ENCODE measurements at regions not wholly inside any gene's neighbourhood (a gene's known extent, or its start where the extent isn't known, plus 50 kb on each side); places are given as distances from the start of the nearest gene placed in this dataset.
"Not testable (repeated sequence)": the region's sequence is repeated elsewhere in the genome, so short reads cannot be mapped to it uniquely, and the experiment has no call there.

- Histone ChIP-seq H3K79me2 (ENCODE audit: control insufficient read depth, insufficient read depth, low read length) (no peaks in the 10 kb centered on the region), H3K9me3 (ENCODE audit: control insufficient read depth, low read depth, low read length) (no peaks in the 10 kb centered on the region), H2AFZ (ENCODE audit: control insufficient read depth, low read length) (no peak overlapping the region), H3K27me3 (ENCODE audit: control insufficient read depth, extremely low read depth, insufficient read depth, low read length) (no peaks in the 10 kb centered on the region), H3K4me2 (ENCODE audit: control insufficient read depth, extremely low read depth, insufficient read depth, low read depth, low read length) (no peak overlapping the region), H4K20me1 (ENCODE audit: control insufficient read depth, extremely low read depth, insufficient read depth, low read length) (no peaks in the 10 kb centered on the region), H3K9me1 (ENCODE audit: control insufficient read depth, extremely low read depth, insufficient read depth, low read length) (no peaks in the 10 kb centered on the region), H3K9ac (ENCODE audit: control insufficient read depth, extremely low read depth, insufficient read depth, low read length) (no peak overlapping the region), H3K27ac (ENCODE audit: control insufficient read depth, insufficient read depth, low read length) (no peak overlapping the region), H3K36me3 (ENCODE audit: control insufficient read depth in 2 of 2, extremely low read depth in 1 of 2, insufficient read depth in 2 of 2, low read length in 2 of 2) (no peaks in the 10 kb centered on the region), H3K4me1 (ENCODE audit: control insufficient read depth, extremely low read depth, insufficient read depth, low read length) (no peaks in the 10 kb centered on the region), H3K4me3 (ENCODE audit: control insufficient read depth in 2 of 3, extremely low read depth in 1 of 3, insufficient read depth in 2 of 3, low read depth in 1 of 3, low read length in 3 of 3) (no peak overlapping the region)
- DNase-seq (ENCODE audit: low read depth, low spot score) (no peak), FAIRE-seq (no peak)
- no peak for TF ChIP-seq CTCF (optimal IDR thresholded peaks at IDR 0.05 in 1 of 3, IDR thresholded peaks at IDR 0.05 in 1 of 3, conservative IDR thresholded peaks at IDR 0.05 in 1 of 3; ENCODE audit: extremely low read depth in 1 of 3, insufficient read depth in 2 of 3, low read length in 3 of 3)
- TF ChIP-seq EZH2 (IDR thresholded peaks at IDR 0.05; ENCODE audit: low read length): no peak
- dilution Hi-C loops (cut with MboI; ENCODE audit: extremely low pct_ligation_motif_present, low sequenced_read_pairs): no loop called here
Observed at GRCh38 chr21:25161571-25161970, 445.7 kb downstream of the MRPL39 start.

GRCh38 chr21:25155020-25155419 lies 452.3 kb downstream of the MRPL39 start:
- H3K9me1 ChIP-seq (ENCODE audit: control insufficient read depth, extremely low read depth, insufficient read depth, low read length); H3K79me2 ChIP-seq (ENCODE audit: control insufficient read depth, insufficient read depth, low read length); H3K36me3 ChIP-seq (ENCODE audit: control insufficient read depth in 2 of 2, extremely low read depth in 1 of 2, insufficient read depth in 2 of 2, low read length in 2 of 2); DNase-seq (ENCODE audit: low read depth, low spot score); dilution Hi-C loops (cut with MboI; ENCODE audit: extremely low pct_ligation_motif_present, low sequenced_read_pairs); H3K4me1 ChIP-seq (ENCODE audit: control insufficient read depth, extremely low read depth, insufficient read depth, low read length); H3K4me3 ChIP-seq (ENCODE audit: control insufficient read depth in 2 of 3, extremely low read depth in 1 of 3, insufficient read depth in 2 of 3, low read depth in 1 of 3, low read length in 3 of 3); FAIRE-seq; H2AFZ ChIP-seq (ENCODE audit: control insufficient read depth, low read length); H3K9me3 ChIP-seq (ENCODE audit: control insufficient read depth, low read depth, low read length); H3K27me3 ChIP-seq (ENCODE audit: control insufficient read depth, extremely low read depth, insufficient read depth, low read length); H3K9ac ChIP-seq (ENCODE audit: control insufficient read depth, extremely low read depth, insufficient read depth, low read length); H4K20me1 ChIP-seq (ENCODE audit: control insufficient read depth, extremely low read depth, insufficient read depth, low read length); H3K27ac ChIP-seq (ENCODE audit: control insufficient read depth, insufficient read depth, low read length); H3K4me2 ChIP-seq (ENCODE audit: control insufficient read depth, extremely low read depth, insufficient read depth, low read depth, low read length): not testable (repeated sequence)

- no peak overlapping the region for H3K27ac ChIP-seq (ENCODE audit: control insufficient read depth, insufficient read depth, low read length)
- H3K9me1 ChIP-seq (ENCODE audit: control insufficient read depth, extremely low read depth, insufficient read depth, low read length): no peaks in the 10 kb centered on the region
- no peaks in the 10 kb centered on the region for H4K20me1 ChIP-seq (ENCODE audit: control insufficient read depth, extremely low read depth, insufficient read depth, low read length)
- no peak for TF ChIP-seq EZH2 (IDR thresholded peaks at IDR 0.05; ENCODE audit: low read length)
- no peak for TF ChIP-seq CTCF (optimal IDR thresholded peaks at IDR 0.05 in 1 of 3, IDR thresholded peaks at IDR 0.05 in 1 of 3, conservative IDR thresholded peaks at IDR 0.05 in 1 of 3; ENCODE audit: extremely low read depth in 1 of 3, insufficient read depth in 2 of 3, low read length in 3 of 3)
- no peak overlapping the region for H2AFZ ChIP-seq (ENCODE audit: control insufficient read depth, low read length)
- no peaks in the 10 kb centered on the region for H3K79me2 ChIP-seq (ENCODE audit: control insufficient read depth, insufficient read depth, low read length)
- H3K4me3 ChIP-seq (ENCODE audit: control insufficient read depth in 2 of 3, extremely low read depth in 1 of 3, insufficient read depth in 2 of 3, low read depth in 1 of 3, low read length in 3 of 3): no peak overlapping the region
- H3K4me1 ChIP-seq (ENCODE audit: control insufficient read depth, extremely low read depth, insufficient read depth, low read length): no peaks in the 10 kb centered on the region
- DNase-seq (ENCODE audit: low read depth, low spot score) (no peak), FAIRE-seq (no peak)
- H3K4me2 ChIP-seq (ENCODE audit: control insufficient read depth, extremely low read depth, insufficient read depth, low read depth, low read length): no peak overlapping the region
- no peaks in the 10 kb centered on the region for H3K36me3 ChIP-seq (ENCODE audit: control insufficient read depth in 2 of 2, extremely low read depth in 1 of 2, insufficient read depth in 2 of 2, low read length in 2 of 2)
- H3K9me3 ChIP-seq (ENCODE audit: control insufficient read depth, low read depth, low read length): peaks cover 2% of the 10 kb centered on the region
- H3K27me3 ChIP-seq (ENCODE audit: control insufficient read depth, extremely low read depth, insufficient read depth, low read length): no peaks in the 10 kb centered on the region
- H3K9ac ChIP-seq (ENCODE audit: control insufficient read depth, extremely low read depth, insufficient read depth, low read length): no peak overlapping the region
- dilution Hi-C loops (cut with MboI; ENCODE audit: extremely low pct_ligation_motif_present, low sequenced_read_pairs): no loop called here
Observed at GRCh38 chr21:25149022-25149421, 458.3 kb downstream of the MRPL39 start.

Measured in keratinocyte (primary cell).